ENCODE measurements at regions not wholly inside any gene's neighbourhood (a gene's known extent, or its start where the extent isn't known, plus 50 kb on each side); places are given as distances from the start of the nearest gene placed in this dataset.
"Not testable (repeated sequence)": the region's sequence is repeated elsewhere in the genome, so short reads cannot be mapped to it uniquely, and the experiment has no call there.

- Mint-ChIP-seq H3K9me3 (ENCODE audit: low read depth) (peaks cover 7% of the 10 kb centered on the region), H3K36me3 (ENCODE audit: low read depth) (no peaks in the 10 kb centered on the region), H3K27me3 (peaks cover 50% of the 10 kb centered on the region), H3K27ac (no peak overlapping the region), H3K4me3 (no peak overlapping the region), H3K4me1 (no peaks in the 10 kb centered on the region)
- DNase-seq (no peak), ATAC-seq (no peak)
- ChIA-PET CTCF (interaction anchor here (1.6 kb wide), 1 partner anchor 19 kb away, joined by 3 read pairs; no protein-coding TSS in a partner anchor), POLR2A (no interaction called here)
- intact Hi-C loops (cut with DNase I, micrococcal nuclease): no loop called here
These were observed 52.6 kb upstream of the ICA1 start for GRCh38 chr7:8314566-8314965.

GRCh38 chr7:8319115-8319514, 57.1 kb upstream of the ICA1 start:
- Mint-ChIP-seq H3K27ac (no peak overlapping the region), H3K27me3 (peaks cover 37% of the 10 kb centered on the region), H3K9me3 (ENCODE audit: low read depth) (no peaks in the 10 kb centered on the region), H3K4me1 (no peaks in the 10 kb centered on the region), H3K36me3 (ENCODE audit: low read depth) (no peaks in the 10 kb centered on the region), H3K4me3 (no peak overlapping the region)
- no peak for DNase-seq
- CTCF ChIA-PET: no interaction called here
- ATAC-seq: no peak
- POLR2A ChIA-PET: no interaction called here
- intact Hi-C loops (cut with DNase I, micrococcal nuclease): no loop called here

GRCh38 chr7:8320174-8320573, 58.2 kb upstream of the ICA1 start:
- no peak for ATAC-seq
- intact Hi-C loops (cut with DNase I, micrococcal nuclease): no loop called here
- CTCF ChIA-PET: no interaction called here
- no peak overlapping the region for H3K27ac Mint-ChIP-seq
- POLR2A ChIA-PET: no interaction called here
- DNase-seq: no peak
- no peaks in the 10 kb centered on the region for H3K4me1 Mint-ChIP-seq
- no peaks in the 10 kb centered on the region for H3K9me3 Mint-ChIP-seq (ENCODE audit: low read depth)
- no peaks in the 10 kb centered on the region for H3K36me3 Mint-ChIP-seq (ENCODE audit: low read depth)
- H3K4me3 Mint-ChIP-seq: no peak overlapping the region
- peaks cover 36% of the 10 kb centered on the region for H3K27me3 Mint-ChIP-seq

GRCh38 chr7:8321312-8321711, 59.3 kb upstream of the ICA1 start:
- Mint-ChIP-seq H3K27ac (no peak overlapping the region), H3K9me3 (ENCODE audit: low read depth) (no peaks in the 10 kb centered on the region), H3K4me1 (no peaks in the 10 kb centered on the region), H3K27me3 (peaks cover 28% of the 10 kb centered on the region), H3K36me3 (ENCODE audit: low read depth) (no peaks in the 10 kb centered on the region), H3K4me3 (no peak overlapping the region)
- ChIA-PET CTCF (no interaction called here), POLR2A (no interaction called here)
- ATAC-seq (no peak), DNase-seq (no peak)
- intact Hi-C loops (cut with DNase I, micrococcal nuclease): no loop called here

- no peak overlapping the region for H3K27ac Mint-ChIP-seq
- no peak for ATAC-seq
- ChIA-PET POLR2A (no interaction called here), CTCF (no interaction called here)
- H3K36me3 Mint-ChIP-seq (ENCODE audit: low read depth): no peaks in the 10 kb centered on the region
- no peaks in the 10 kb centered on the region for H3K9me3 Mint-ChIP-seq (ENCODE audit: low read depth)
- DNase-seq: no peak
- peaks cover 27% of the 10 kb centered on the region for H3K27me3 Mint-ChIP-seq
- no peaks in the 10 kb centered on the region for H3K4me1 Mint-ChIP-seq
- intact Hi-C loops (cut with DNase I, micrococcal nuclease): no loop called here
- H3K4me3 Mint-ChIP-seq: no peak overlapping the region
These were observed 60.7 kb upstream of the ICA1 start for GRCh38 chr7:8322667-8323066.

GRCh38 chr7:8325067-8325466, 63.1 kb upstream of the ICA1 start:
- ATAC-seq: no peak
- Mint-ChIP-seq H3K9me3 (ENCODE audit: low read depth) (no peaks in the 10 kb centered on the region), H3K27ac (no peak overlapping the region), H3K36me3 (ENCODE audit: low read depth) (no peaks in the 10 kb centered on the region), H3K4me3 (no peak overlapping the region), H3K27me3 (peaks cover 20% of the 10 kb centered on the region), H3K4me1 (no peaks in the 10 kb centered on the region)
- intact Hi-C loops (cut with DNase I, micrococcal nuclease): no loop called here
- CTCF ChIA-PET: interaction anchor here (0.6 kb wide), 1 partner anchor 1234 kb away, joined by 3 read pairs; no protein-coding TSS in a partner anchor
- POLR2A ChIA-PET: no interaction called here
- no peak for DNase-seq

- ATAC-seq (no peak), DNase-seq (no peak)
- ChIA-PET CTCF (interaction anchor here (0.6 kb wide), 1 partner anchor 24 kb away, joined by 3 read pairs; no protein-coding TSS in a partner anchor), POLR2A (no interaction called here)
- H3K9me3 Mint-ChIP-seq (ENCODE audit: low read depth): no peaks in the 10 kb centered on the region
- intact Hi-C loops (cut with DNase I, micrococcal nuclease): no loop called here
- H3K36me3 Mint-ChIP-seq (ENCODE audit: low read depth): no peaks in the 10 kb centered on the region
- H3K27ac Mint-ChIP-seq: no peak overlapping the region
- peaks cover 29% of the 10 kb centered on the region for H3K27me3 Mint-ChIP-seq
- H3K4me1 Mint-ChIP-seq: no peaks in the 10 kb centered on the region
- H3K4me3 Mint-ChIP-seq: no peak overlapping the region
These were observed 65.2 kb upstream of the ICA1 start for GRCh38 chr7:8327199-8327598.

- DNase-seq: no peak
- no peak overlapping the region for H3K4me3 Mint-ChIP-seq
- intact Hi-C loops (cut with DNase I, micrococcal nuclease): no loop called here
- no peaks in the 10 kb centered on the region for H3K36me3 Mint-ChIP-seq (ENCODE audit: low read depth)
- no peak overlapping the region for H3K27ac Mint-ChIP-seq
- H3K9me3 Mint-ChIP-seq (ENCODE audit: low read depth): no peaks in the 10 kb centered on the region
- no peak for ATAC-seq
- POLR2A ChIA-PET: no interaction called here
- CTCF ChIA-PET: no interaction called here
- H3K27me3 Mint-ChIP-seq: peaks cover 8% of the 10 kb centered on the region
- H3K4me1 Mint-ChIP-seq: no peaks in the 10 kb centered on the region
These were observed 76.2 kb upstream of the ICA1 start for GRCh38 chr7:8338206-8338605.

- H3K4me3 Mint-ChIP-seq: no peak overlapping the region
- no peak for DNase-seq
- intact Hi-C loops (cut with DNase I, micrococcal nuclease): no loop called here
- no peaks in the 10 kb centered on the region for H3K36me3 Mint-ChIP-seq (ENCODE audit: low read depth)
- H3K27ac Mint-ChIP-seq: no peak overlapping the region
- ChIA-PET POLR2A (no interaction called here), CTCF (interaction anchor here (0.6 kb wide), 1 partner anchor 279 kb away, joined by 3 read pairs; no protein-coding TSS in a partner anchor)
- H3K4me1 Mint-ChIP-seq: no peaks in the 10 kb centered on the region
- peaks cover 12% of the 10 kb centered on the region for H3K27me3 Mint-ChIP-seq
- no peak for ATAC-seq
- no peaks in the 10 kb centered on the region for H3K9me3 Mint-ChIP-seq (ENCODE audit: low read depth)
These were observed 81.6 kb upstream of the ICA1 start for GRCh38 chr7:8343556-8343955.

- H3K36me3 Mint-ChIP-seq (ENCODE audit: low read depth); DNase-seq; POLR2A ChIA-PET; ATAC-seq; H3K4me1 Mint-ChIP-seq; intact Hi-C loops (cut with DNase I, micrococcal nuclease); H3K27ac Mint-ChIP-seq; H3K9me3 Mint-ChIP-seq (ENCODE audit: low read depth); H3K4me3 Mint-ChIP-seq: not testable (repeated sequence)
- CTCF ChIA-PET: interaction anchor here (0.6 kb wide), 1 partner anchor 1820 kb away, joined by 3 read pairs; no protein-coding TSS in a partner anchor
- peaks cover 11% of the 10 kb centered on the region for H3K27me3 Mint-ChIP-seq
These were observed 85.4 kb upstream of the ICA1 start for GRCh38 chr7:8347395-8347794.

GRCh38 chr7:8351654-8352053, 81.8 kb upstream of the NXPH1 start:
- H3K4me3 Mint-ChIP-seq; H3K36me3 Mint-ChIP-seq (ENCODE audit: low read depth); POLR2A ChIA-PET; CTCF ChIA-PET; H3K27me3 Mint-ChIP-seq; ATAC-seq; H3K27ac Mint-ChIP-seq; H3K4me1 Mint-ChIP-seq; DNase-seq; H3K9me3 Mint-ChIP-seq (ENCODE audit: low read depth); intact Hi-C loops (cut with DNase I, micrococcal nuclease): not testable (repeated sequence)

GRCh38 chr7:8353991-8354390, 79.4 kb upstream of the NXPH1 start:
- POLR2A ChIA-PET: interaction anchor here (0.6 kb wide), 1 partner anchor 1273 kb away, joined by 6 read pairs; no protein-coding TSS in a partner anchor
- Mint-ChIP-seq H3K4me1 (no peaks in the 10 kb centered on the region), H3K27me3 (peaks cover 9% of the 10 kb centered on the region), H3K9me3 (ENCODE audit: low read depth) (no peaks in the 10 kb centered on the region), H3K4me3 (no peak overlapping the region), H3K27ac (no peak overlapping the region), H3K36me3 (ENCODE audit: low read depth) (no peaks in the 10 kb centered on the region)
- DNase-seq (no peak), ATAC-seq (no peak)
- intact Hi-C loops (cut with DNase I, micrococcal nuclease): no loop called here
- CTCF ChIA-PET: no interaction called here

GRCh38 chr7:8354503-8354902, 78.9 kb upstream of the NXPH1 start:
- ChIA-PET POLR2A (interaction anchor here (0.6 kb wide), 1 partner anchor 1274 kb away, joined by 6 read pairs; no protein-coding TSS in a partner anchor), CTCF (no interaction called here)
- no peaks in the 10 kb centered on the region for H3K36me3 Mint-ChIP-seq (ENCODE audit: low read depth)
- no peak overlapping the region for H3K27ac Mint-ChIP-seq
- intact Hi-C loops (cut with DNase I, micrococcal nuclease): no loop called here
- DNase-seq (no peak), ATAC-seq (no peak)
- H3K27me3 Mint-ChIP-seq: peaks cover 9% of the 10 kb centered on the region
- H3K9me3 Mint-ChIP-seq (ENCODE audit: low read depth): no peaks in the 10 kb centered on the region
- no peak overlapping the region for H3K4me3 Mint-ChIP-seq
- no peaks in the 10 kb centered on the region for H3K4me1 Mint-ChIP-seq
